ENCODE measurements at regions not wholly inside any gene's neighbourhood (a gene's known extent, or its start where the extent isn't known, plus 50 kb on each side); places are given as distances from the start of the nearest gene placed in this dataset.

- in situ Hi-C loops (cut with HindIII; ENCODE audit: low pct_unique_long_range_greater_than_20kb, low sequenced_read_pairs): no loop called here
- no peak for TF ChIP-seq JUND (IDR thresholded peaks at IDR 0.05; ENCODE audit: low read depth)
- DNase-seq (ENCODE audit: low read depth in 1 of 2, low spot score in 1 of 2): no peak
Observed at GRCh38 chr4:27128443-27128842, 267.8 kb downstream of the STIM2 start.

- no peak for DNase-seq (ENCODE audit: low read depth in 1 of 2, low spot score in 1 of 2)
- no peak for TF ChIP-seq JUND (IDR thresholded peaks at IDR 0.05; ENCODE audit: low read depth)
- in situ Hi-C loops (cut with HindIII; ENCODE audit: low pct_unique_long_range_greater_than_20kb, low sequenced_read_pairs): no loop called here
Observed at GRCh38 chr4:27129871-27130366, 269.3 kb downstream of the STIM2 start.

- no peak for TF ChIP-seq JUND (IDR thresholded peaks at IDR 0.05; ENCODE audit: low read depth)
- in situ Hi-C loops (cut with HindIII; ENCODE audit: low pct_unique_long_range_greater_than_20kb, low sequenced_read_pairs): no loop called here
- no peak for DNase-seq (ENCODE audit: low read depth in 1 of 2, low spot score in 1 of 2)
Observed at GRCh38 chr4:27132497-27132896, 271.9 kb downstream of the STIM2 start.

- in situ Hi-C loops (cut with HindIII; ENCODE audit: low pct_unique_long_range_greater_than_20kb, low sequenced_read_pairs): no loop called here
- no peak for TF ChIP-seq JUND (IDR thresholded peaks at IDR 0.05; ENCODE audit: low read depth)
- DNase-seq (ENCODE audit: low read depth in 1 of 2, low spot score in 1 of 2): no peak
Observed at GRCh38 chr4:27140486-27140885, 279.8 kb downstream of the STIM2 start.

- in situ Hi-C loops (cut with HindIII; ENCODE audit: low pct_unique_long_range_greater_than_20kb, low sequenced_read_pairs): no loop called here
- DNase-seq (ENCODE audit: low read depth in 1 of 2, low spot score in 1 of 2): no peak
- no peak for TF ChIP-seq JUND (IDR thresholded peaks at IDR 0.05; ENCODE audit: low read depth)
Observed at GRCh38 chr4:27141530-27141929, 280.9 kb downstream of the STIM2 start.

- in situ Hi-C loops (cut with HindIII; ENCODE audit: low pct_unique_long_range_greater_than_20kb, low sequenced_read_pairs): no loop called here
- DNase-seq (ENCODE audit: low read depth in 1 of 2, low spot score in 1 of 2): no peak
- TF ChIP-seq JUND (IDR thresholded peaks at IDR 0.05; ENCODE audit: low read depth): no peak
Observed at GRCh38 chr4:27142841-27143240, 282.2 kb downstream of the STIM2 start.

- in situ Hi-C loops (cut with HindIII; ENCODE audit: low pct_unique_long_range_greater_than_20kb, low sequenced_read_pairs): no loop called here
- no peak for TF ChIP-seq JUND (IDR thresholded peaks at IDR 0.05; ENCODE audit: low read depth)
- no peak for DNase-seq (ENCODE audit: low read depth in 1 of 2, low spot score in 1 of 2)
Observed at GRCh38 chr4:27145597-27145996, 285.0 kb downstream of the STIM2 start.

- TF ChIP-seq JUND (IDR thresholded peaks at IDR 0.05; ENCODE audit: low read depth): no peak
- DNase-seq (ENCODE audit: low read depth in 1 of 2, low spot score in 1 of 2): no peak
- in situ Hi-C loops (cut with HindIII; ENCODE audit: low pct_unique_long_range_greater_than_20kb, low sequenced_read_pairs): no loop called here
Observed at GRCh38 chr4:27148211-27148895, 287.7 kb downstream of the STIM2 start.

- no peak for DNase-seq (ENCODE audit: low read depth in 1 of 2, low spot score in 1 of 2)
- in situ Hi-C loops (cut with HindIII; ENCODE audit: low pct_unique_long_range_greater_than_20kb, low sequenced_read_pairs): no loop called here
- no peak for TF ChIP-seq JUND (IDR thresholded peaks at IDR 0.05; ENCODE audit: low read depth)
Observed at GRCh38 chr4:27149541-27150212, 289.0 kb downstream of the STIM2 start.

GRCh38 chr4:27152703-27153102 is 292.1 kb downstream of the STIM2 start:
- no peak for DNase-seq (ENCODE audit: low read depth in 1 of 2, low spot score in 1 of 2)
- in situ Hi-C loops (cut with HindIII; ENCODE audit: low pct_unique_long_range_greater_than_20kb, low sequenced_read_pairs): no loop called here
- no peak for TF ChIP-seq JUND (IDR thresholded peaks at IDR 0.05; ENCODE audit: low read depth)

- in situ Hi-C loops (cut with HindIII; ENCODE audit: low pct_unique_long_range_greater_than_20kb, low sequenced_read_pairs): no loop called here
- no peak for DNase-seq (ENCODE audit: low read depth in 1 of 2, low spot score in 1 of 2)
- TF ChIP-seq JUND (IDR thresholded peaks at IDR 0.05; ENCODE audit: low read depth): no peak
Observed at GRCh38 chr4:27154706-27155105, 294.1 kb downstream of the STIM2 start.

- TF ChIP-seq JUND (IDR thresholded peaks at IDR 0.05; ENCODE audit: low read depth): no peak
- in situ Hi-C loops (cut with HindIII; ENCODE audit: low pct_unique_long_range_greater_than_20kb, low sequenced_read_pairs): no loop called here
- no peak for DNase-seq (ENCODE audit: low read depth in 1 of 2, low spot score in 1 of 2)
Observed at GRCh38 chr4:27161191-27161590, 300.6 kb downstream of the STIM2 start.

GRCh38 chr4:27168783-27169182 is 308.1 kb downstream of the STIM2 start:
- no peak for TF ChIP-seq JUND (IDR thresholded peaks at IDR 0.05; ENCODE audit: low read depth)
- no peak for DNase-seq (ENCODE audit: low read depth in 1 of 2, low spot score in 1 of 2)
- in situ Hi-C loops (cut with HindIII; ENCODE audit: low pct_unique_long_range_greater_than_20kb, low sequenced_read_pairs): no loop called here
